HG03280 (cell line): ENCODE measurements at regions not wholly inside any gene's neighbourhood (a gene's known extent, or its start where the extent isn't known, plus 50 kb on each side); places are given as distances from the start of the nearest gene placed in this dataset.

Experiments
- ATAC-seq: cut with Tn5 transposase; IDR thresholded peaks from one replicate; pipeline ENCODE4 v1.9.1; 2021; ENCODE audit warnings: mild to moderate bottlenecking, moderate library complexity; ENCODE audit not compliant: unreplicated experiment

DNA sequence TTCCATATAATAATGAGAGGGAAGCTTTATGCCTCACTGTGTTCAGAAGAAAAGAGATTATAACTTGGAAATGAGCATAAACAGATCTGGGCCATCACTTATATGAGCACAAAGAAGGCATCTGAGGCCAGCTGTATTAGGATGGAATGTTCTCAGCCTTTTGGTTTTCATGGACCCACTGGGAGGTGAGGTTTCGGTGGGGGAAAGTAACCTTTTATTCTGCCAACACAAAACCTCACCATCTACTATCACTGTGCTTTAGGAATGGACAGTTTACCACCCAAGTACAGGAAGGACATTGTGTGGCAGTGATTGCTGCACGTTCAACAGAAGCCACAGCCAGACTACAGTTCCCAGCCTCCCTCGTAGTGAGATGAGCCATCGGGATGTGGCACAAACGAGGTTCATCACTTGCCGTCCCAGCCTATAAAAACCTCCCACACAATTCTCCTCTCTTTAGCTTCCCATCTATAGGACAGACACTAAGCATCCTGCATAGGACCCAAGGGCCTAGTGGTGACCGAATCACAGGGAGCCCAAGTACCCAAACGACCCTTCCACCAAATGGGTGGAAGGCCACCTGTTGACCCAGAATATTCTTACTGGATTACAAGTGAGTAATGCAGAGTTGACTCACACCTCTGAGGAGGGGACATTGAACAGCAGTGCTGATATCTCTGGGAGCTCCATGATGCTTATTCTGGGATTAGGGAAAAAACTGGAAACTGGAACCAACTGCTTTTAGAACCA is 121.5 kb upstream of the RAG2 start:
- ATAC-seq, result no peak

DNA sequence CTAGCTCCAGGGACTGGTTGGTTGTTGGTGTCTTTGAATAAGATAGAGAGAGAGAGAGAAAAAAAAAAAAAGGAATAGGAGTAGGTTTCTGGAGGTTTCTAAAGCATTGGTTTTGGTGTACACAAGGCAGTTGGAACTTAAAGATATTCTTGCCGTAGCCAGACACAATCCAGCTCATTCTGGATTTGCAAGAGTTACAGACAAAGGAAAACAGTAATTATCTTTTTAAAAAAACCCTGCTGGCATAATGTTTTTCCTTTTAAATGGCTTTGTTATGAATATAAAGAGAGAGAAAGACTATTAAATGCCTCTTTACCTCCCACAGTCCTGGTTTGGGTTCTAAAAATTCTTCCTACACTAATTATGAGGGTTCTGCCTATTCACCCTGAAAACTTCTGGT is 120.4 kb upstream of the RAG2 start:
- ATAC-seq, result no peak

GRCh38 chr11:36713715-36714114 is 115.7 kb upstream of the RAG2 start:
- ATAC-seq, result no peak

- ATAC-seq, result no peak
Measured at GRCh38 chr11:36711104-36711825, 113.2 kb upstream of the RAG2 start.
